ENCODE measurements at regions not wholly inside any gene's neighbourhood (a gene's known extent, or its start where the extent isn't known, plus 50 kb on each side); places are given as distances from the start of the nearest gene placed in this dataset.

DNA sequence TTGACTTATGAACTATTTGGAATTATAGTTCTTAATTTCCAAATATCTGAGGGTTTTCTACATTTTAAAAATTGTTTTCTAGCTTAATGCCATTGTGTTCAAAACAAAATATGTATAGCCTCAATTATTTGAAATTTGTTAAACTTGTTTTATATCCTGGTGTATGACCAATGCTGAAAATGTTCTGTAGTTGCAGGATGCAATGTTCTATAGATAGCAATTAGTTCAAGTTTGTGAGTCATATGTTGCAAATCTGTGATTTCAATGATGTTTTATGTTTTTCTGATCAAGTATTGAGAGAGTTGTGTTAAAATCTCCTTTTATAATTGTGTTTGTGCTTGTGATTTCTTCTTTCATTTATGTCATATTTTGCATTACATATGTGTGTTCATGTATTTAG lies 517.5 kb downstream of the ADGRL2 start:
- DNase-seq, result no peak
- peaks cover 0 to 6% (median 0%) of the 10 kb centered on the region in 4 donors for H3K4me1 ChIP-seq
- ATAC-seq, result no peak
- TF ChIP-seq, protein P1, sequence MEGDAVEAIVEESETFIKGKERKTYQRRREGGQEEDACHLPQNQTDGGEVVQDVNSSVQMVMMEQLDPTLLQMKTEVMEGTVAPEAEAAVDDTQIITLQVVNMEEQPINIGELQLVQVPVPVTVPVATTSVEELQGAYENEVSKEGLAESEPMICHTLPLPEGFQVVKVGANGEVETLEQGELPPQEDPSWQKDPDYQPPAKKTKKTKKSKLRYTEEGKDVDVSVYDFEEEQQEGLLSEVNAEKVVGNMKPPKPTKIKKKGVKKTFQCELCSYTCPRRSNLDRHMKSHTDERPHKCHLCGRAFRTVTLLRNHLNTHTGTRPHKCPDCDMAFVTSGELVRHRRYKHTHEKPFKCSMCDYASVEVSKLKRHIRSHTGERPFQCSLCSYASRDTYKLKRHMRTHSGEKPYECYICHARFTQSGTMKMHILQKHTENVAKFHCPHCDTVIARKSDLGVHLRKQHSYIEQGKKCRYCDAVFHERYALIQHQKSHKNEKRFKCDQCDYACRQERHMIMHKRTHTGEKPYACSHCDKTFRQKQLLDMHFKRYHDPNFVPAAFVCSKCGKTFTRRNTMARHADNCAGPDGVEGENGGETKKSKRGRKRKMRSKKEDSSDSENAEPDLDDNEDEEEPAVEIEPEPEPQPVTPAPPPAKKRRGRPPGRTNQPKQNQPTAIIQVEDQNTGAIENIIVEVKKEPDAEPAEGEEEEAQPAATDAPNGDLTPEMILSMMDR (IDR thresholded peaks at IDR 0.05), result no peak
- TF ChIP-seq POLR2A (IDR thresholded peaks at IDR 0.05), result no peak
- no peak overlapping the region for H3K27ac ChIP-seq
- no peaks in the 10 kb centered on the region for H3K27me3 ChIP-seq
- no peaks in the 10 kb centered on the region for H3K36me3 ChIP-seq
- no peaks in the 10 kb centered on the region for H3K9me3 ChIP-seq
- H3K4me3 ChIP-seq, result no peak overlapping the region
- intact Hi-C loops (cut with DNase I), result no loop called here

DNA sequence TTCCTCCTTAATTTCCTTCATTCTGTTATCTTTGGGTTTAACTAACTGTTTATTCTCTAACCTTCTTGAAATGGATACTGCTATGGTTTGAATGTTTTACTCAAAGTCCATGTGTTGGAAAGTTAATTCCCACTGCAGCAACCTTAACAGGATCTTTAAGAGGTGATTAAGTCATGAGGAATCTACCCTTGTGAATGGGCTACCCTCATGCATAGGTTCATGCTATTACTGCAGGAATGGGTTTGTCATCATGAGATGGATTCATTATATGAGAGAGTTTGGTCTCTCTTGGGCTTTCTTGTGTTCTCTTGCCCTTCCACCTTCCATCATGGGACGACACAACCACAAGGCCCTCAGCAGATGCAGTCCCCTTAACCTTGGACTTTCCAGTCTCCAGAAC lies 516.9 kb downstream of the ADGRL2 start:
- H3K4me3 ChIP-seq, result no peak overlapping the region
- H3K4me1 ChIP-seq, result no peaks in the 10 kb centered on the region
- ATAC-seq (no peak), DNase-seq (no peak)
- intact Hi-C loops (cut with DNase I), result no loop called here
- TF ChIP-seq POLR2A (IDR thresholded peaks at IDR 0.05), result no peak
- TF ChIP-seq, protein P1 (IDR thresholded peaks at IDR 0.05), result no peak
- H3K9me3 ChIP-seq, result no peaks in the 10 kb centered on the region
- no peaks in the 10 kb centered on the region for H3K27me3 ChIP-seq
- 80% methylated on average over 1 of the region's 1 CpG for WGBS (ENCODE audit: insufficient coverage, low coverage, low lambda C conversion rate, missing lambda C conversion rate)
- H3K36me3 ChIP-seq, result no peaks in the 10 kb centered on the region
- no peak overlapping the region for H3K27ac ChIP-seq

DNA sequence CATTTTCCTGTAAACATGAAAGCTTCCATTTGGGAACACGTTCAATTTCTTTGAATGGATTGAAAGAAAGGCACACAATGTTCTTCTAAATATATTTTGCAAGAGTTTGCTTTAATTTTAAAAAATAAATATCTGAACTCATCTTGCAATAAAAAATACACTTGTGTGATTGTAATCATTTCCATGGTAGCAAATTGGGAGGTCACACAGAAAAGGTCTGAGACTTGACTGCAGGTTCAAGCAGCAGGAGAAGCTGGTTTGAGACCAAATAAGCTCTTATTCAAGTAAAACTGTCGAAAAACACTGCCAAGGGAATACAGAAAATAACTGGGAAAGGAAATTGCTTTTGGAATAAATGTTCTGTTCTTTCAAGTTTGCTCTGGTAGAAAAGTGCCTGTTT lies 498.9 kb downstream of the ADGRL2 start:
- H3K4me3 ChIP-seq, result no peak overlapping the region
- H3K9me3 ChIP-seq, result no peaks in the 10 kb centered on the region
- intact Hi-C loops (cut with DNase I), result no loop called here
- H3K27ac ChIP-seq, result no peak overlapping the region
- H3K27me3 ChIP-seq, result no peaks in the 10 kb centered on the region
- no peak for DNase-seq
- 59% methylated on average over 2 of the region's 2 CpGs for WGBS (ENCODE audit: insufficient coverage, low coverage, low lambda C conversion rate, missing lambda C conversion rate)
- no peak for ATAC-seq
- no peaks in the 10 kb centered on the region for H3K4me1 ChIP-seq
- no peaks in the 10 kb centered on the region for H3K36me3 ChIP-seq
- TF ChIP-seq, protein P1 (IDR thresholded peaks at IDR 0.05), result no peak
- TF ChIP-seq POLR2A (IDR thresholded peaks at IDR 0.05), result no peak

DNA sequence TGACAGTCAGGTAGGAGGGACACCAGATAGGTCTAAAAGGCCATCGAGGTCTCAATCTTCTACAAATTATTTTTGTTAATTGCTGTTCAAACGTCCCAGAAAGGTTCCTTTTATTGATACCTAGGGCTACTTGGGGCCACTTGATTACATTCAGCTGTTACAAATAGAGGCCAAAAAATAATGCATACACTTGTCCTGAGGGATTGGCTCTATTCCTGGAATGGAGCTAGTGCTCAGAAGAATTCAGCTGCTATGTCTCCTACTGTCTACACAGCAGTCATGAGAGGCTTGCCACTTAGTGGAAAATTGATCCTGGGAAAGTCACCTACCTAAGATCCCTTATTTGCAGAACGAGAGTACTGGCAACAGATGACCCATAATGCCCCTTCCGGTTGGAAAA lies 498.3 kb downstream of the ADGRL2 start:
- Histone ChIP-seq H3K4me1 (no peaks in the 10 kb centered on the region), H3K27ac (no peak overlapping the region), H3K4me3 (no peak overlapping the region), H3K9me3 (no peaks in the 10 kb centered on the region), H3K27me3 (no peaks in the 10 kb centered on the region), H3K36me3 (no peaks in the 10 kb centered on the region)
- intact Hi-C loops (cut with DNase I), result no loop called here
- 55% methylated on average over 4 of the region's 4 CpGs for WGBS (ENCODE audit: insufficient coverage, low coverage, low lambda C conversion rate, missing lambda C conversion rate)
- no peak for ATAC-seq
- no peak for DNase-seq
- TF ChIP-seq, protein P1 (IDR thresholded peaks at IDR 0.05), result no peak
- no peak for TF ChIP-seq POLR2A (IDR thresholded peaks at IDR 0.05)

Measured in right lobe of liver (tissue), 6 donors.